ENCODE measurements at regions not wholly inside any gene's neighbourhood (a gene's known extent, or its start where the extent isn't known, plus 50 kb on each side); places are given as distances from the start of the nearest gene placed in this dataset.

GRCh38 chrX:107504006-107504405 lies 54.6 kb downstream of the FRMPD3 start:
- TF ChIP-seq CTCF (conservative IDR thresholded peaks at IDR 0.05; ENCODE audit: low read depth in 2 of 2): no peak
- TF ChIP-seq EZH2phosphoT487 (IDR thresholded peaks at IDR 0.05; ENCODE audit: unreplicated experiment): no peak
- TF ChIP-seq POLR2AphosphoS5 (IDR thresholded peaks at IDR 0.05; ENCODE audit: low read depth): no peak
- no peak for TF ChIP-seq JUNB (IDR thresholded peaks at IDR 0.05; ENCODE audit: unreplicated experiment)
- TF ChIP-seq REST (IDR thresholded peaks at IDR 0.05; ENCODE audit: unreplicated experiment): no peak
- no peak for TF ChIP-seq ZNF114 (CRISPR knock-in tag; IDR thresholded peaks at IDR 0.05)
- no peak for TF ChIP-seq EZH2 (IDR thresholded peaks at IDR 0.05; ENCODE audit: low read depth, unreplicated experiment)
- TF ChIP-seq CREB1 (CRISPR knock-in tag; IDR thresholded peaks at IDR 0.05; ENCODE audit: low read depth): no peak
- TF ChIP-seq ZNF462 (CRISPR knock-in tag; IDR thresholded peaks at IDR 0.05): no peak
- no peak for TF ChIP-seq STAT1 (IDR thresholded peaks at IDR 0.05; ENCODE audit: unreplicated experiment)
- TF ChIP-seq ZNF331 (CRISPR knock-in tag; IDR thresholded peaks at IDR 0.05; ENCODE audit: low read depth): no peak
- TF ChIP-seq NANOG (IDR thresholded peaks at IDR 0.05; ENCODE audit: borderline replicate concordance): no peak
- no peak for TF ChIP-seq ETS1 (IDR thresholded peaks at IDR 0.05)
